ENCODE measurements at regions not wholly inside any gene's neighbourhood (a gene's known extent, or its start where the extent isn't known, plus 50 kb on each side); places are given as distances from the start of the nearest gene placed in this dataset.
A peak's percentile ranks its signal among the peaks of the same experiment; 100 is the strongest.
"Not testable (repeated sequence)": the region's sequence is repeated elsewhere in the genome, so short reads cannot be mapped to it uniquely, and the experiment has no call there.

- Mint-ChIP-seq H3K36me3 (no peaks in the 10 kb centered on the region), H3K4me1 (peaks cover 13% of the 10 kb centered on the region), H3K27ac (peak overlapping the region; percentile 44), H3K27me3 (ENCODE audit: low read depth) (peaks cover 5% of the 10 kb centered on the region), H3K9me3 (peaks cover 3% of the 10 kb centered on the region), H3K4me3 (no peak overlapping the region)
- TF ChIP-seq CTCF (IDR thresholded peaks at IDR 0.05; ENCODE audit: unreplicated experiment), result no peak
- DNase-seq (ENCODE audit: low spot score in 2 of 2, unreplicated experiment in 2 of 2), result no peak
Measured at GRCh38 chr20:40868551-40869217, 159.9 kb upstream of the TOP1 start.

- no peak for TF ChIP-seq CTCF (IDR thresholded peaks at IDR 0.05; ENCODE audit: unreplicated experiment)
- Mint-ChIP-seq H3K4me1 (peaks cover 13% of the 10 kb centered on the region), H3K4me3 (no peak overlapping the region), H3K36me3 (no peaks in the 10 kb centered on the region), H3K27ac (peak overlapping the region; percentile 44), H3K9me3 (peaks cover 6% of the 10 kb centered on the region), H3K27me3 (ENCODE audit: low read depth) (peaks cover 3% of the 10 kb centered on the region)
- no peak for DNase-seq (ENCODE audit: low spot score in 2 of 2, unreplicated experiment in 2 of 2)
Measured at GRCh38 chr20:40869218-40870147, 159.1 kb upstream of the TOP1 start.

GRCh38 chr20:40875116-40876085 is 153.2 kb upstream of the TOP1 start:
- Mint-ChIP-seq H3K4me1 (peaks cover 5% of the 10 kb centered on the region), H3K27me3 (ENCODE audit: low read depth) (no peaks in the 10 kb centered on the region), H3K27ac (no peak overlapping the region), H3K36me3 (no peaks in the 10 kb centered on the region), H3K9me3 (peaks cover 13% of the 10 kb centered on the region), H3K4me3 (no peak overlapping the region)
- DNase-seq (ENCODE audit: low spot score in 2 of 2, unreplicated experiment in 2 of 2), result no peak
- TF ChIP-seq CTCF (IDR thresholded peaks at IDR 0.05; ENCODE audit: unreplicated experiment), result no peak

GRCh38 chr20:40878099-40878498 is 150.5 kb upstream of the TOP1 start:
- H3K27ac Mint-ChIP-seq; H3K27me3 Mint-ChIP-seq (ENCODE audit: low read depth); H3K36me3 Mint-ChIP-seq; DNase-seq (ENCODE audit: low spot score in 2 of 2, unreplicated experiment in 2 of 2); H3K4me3 Mint-ChIP-seq; H3K4me1 Mint-ChIP-seq: not testable (repeated sequence)
- peaks cover 18% of the 10 kb centered on the region for H3K9me3 Mint-ChIP-seq

- TF ChIP-seq CTCF (IDR thresholded peaks at IDR 0.05; ENCODE audit: unreplicated experiment), result no peak
- Mint-ChIP-seq H3K27ac (no peak overlapping the region), H3K36me3 (peaks cover 3% of the 10 kb centered on the region), H3K4me1 (peaks cover 8% of the 10 kb centered on the region), H3K9me3 (peaks cover 13% of the 10 kb centered on the region), H3K27me3 (ENCODE audit: low read depth) (peaks cover 8% of the 10 kb centered on the region), H3K4me3 (no peak overlapping the region)
- no peak for DNase-seq (ENCODE audit: low spot score in 2 of 2, unreplicated experiment in 2 of 2)
Measured at GRCh38 chr20:40880063-40880728, 148.4 kb upstream of the TOP1 start.
